Adrenal gland (tissue), 9 donors: ENCODE measurements at regions not wholly inside any gene's neighbourhood (a gene's known extent, or its start where the extent isn't known, plus 50 kb on each side); places are given as distances from the start of the nearest gene placed in this dataset.
A peak's percentile ranks its signal among the peaks of the same experiment; 100 is the strongest.

Experiments used
- DNase-seq, 7 donors: peaks; one replicate each; pipeline ENCODE4 v3.0.0-alpha.2; 2019 to 2020
- H3K27ac ChIP-seq, 5 donors: fragments of 200-600 bp; sonication (generic) in 4 of 5; 1 replicate in 3 of 5; 2 replicates in 2 of 5; pipeline versions ENCODE4 v1.5.1 to v1.8.0; 2016 to 2020; ENCODE audit warnings: mild to moderate bottlenecking in 1 of 5
- H3K27me3 ChIP-seq: fragments of 200-600 bp; 2 replicates; pipeline ENCODE4 v1.8.0; 2021
- H3K36me3 ChIP-seq, 2 donors: fragments of 200-600 bp; replicated peaks in 1 of 2; 1 replicate in 1 of 2; 2 replicates in 1 of 2; pipeline versions ENCODE4 v1.5.1 to v1.8.0; 2018 to 2022
- H3K4me1 ChIP-seq, 2 donors: fragments of 200-600 bp; replicated peaks in 1 of 2; 1 replicate in 1 of 2; 2 replicates in 1 of 2; pipeline versions ENCODE4 v1.5.1 to v1.8.0; 2018 to 2021
- H3K4me3 ChIP-seq, 4 donors: fragments of 200-600 bp; sonication (generic) in 3 of 4; one replicate each; pipeline ENCODE4 v1.5.1; 2016 to 2018
- H3K9me3 ChIP-seq, 3 donors: fragments of 200-600 bp; sonication (generic) in 1 of 3; replicated peaks in 1 of 3; 1 replicate in 2 of 3; 2 replicates in 1 of 3; pipeline versions ENCODE4 v1.5.1 to v1.8.0; 2016 to 2021
- POLR2A ChIP-seq, 2 donors: fragments of 450-650 bp; IDR thresholded peaks; one replicate each; pipeline ENCODE4 v1.6.1; 2017; ENCODE audit warnings: antibody characterized with exemption in 2 of 2, mild to moderate bottlenecking in 2 of 2, moderate library complexity in 1 of 2
- WGBS, 4 donors: extraction: QIAGEN DNeasy Blood & Tissue Kit in 2 of 4; methylation state at CpG; one replicate each; pipeline versions ENCODE4 v1.1.5 to v1.1.7; 2013 to 2017; 5-methylcytosine and 5-hydroxymethylcytosine counted together
- intact Hi-C, 2 donors: fragments of 100-400 bp; cut with DNase I; formaldehyde crosslinking; loops; one replicate each; pipeline versions ENCODE4 v1.14.1 to v1.15.0; 2022 to 2023
- TF ChIP-seq, protein P1 (sequence below), 6 experiments: fragments of 450-650 bp in 4 of 6; fragments of 200-600 bp in 2 of 6; sonication (generic) in 1 of 6; IDR thresholded peaks; 1 replicate in 5 of 6; 2 replicates in 1 of 6; pipeline versions ENCODE4 v1.5.1 to v1.8.0; 2016 to 2021; ENCODE audit warnings: antibody characterized with exemption in 6 of 6, mild to moderate bottlenecking in 2 of 6, moderate library complexity in 1 of 6
- donor health status: healthy with polysubstance abuse.
- donor health status: Bipolar disorder and iron deficiency.
- donor health status: DM: yes; HTN: yes; CAD: no.
- donor health status: DM: no; HTN: no; CAD: no.
- donor health status: DM: no; HTN: no; CAD: no.

DNA sequence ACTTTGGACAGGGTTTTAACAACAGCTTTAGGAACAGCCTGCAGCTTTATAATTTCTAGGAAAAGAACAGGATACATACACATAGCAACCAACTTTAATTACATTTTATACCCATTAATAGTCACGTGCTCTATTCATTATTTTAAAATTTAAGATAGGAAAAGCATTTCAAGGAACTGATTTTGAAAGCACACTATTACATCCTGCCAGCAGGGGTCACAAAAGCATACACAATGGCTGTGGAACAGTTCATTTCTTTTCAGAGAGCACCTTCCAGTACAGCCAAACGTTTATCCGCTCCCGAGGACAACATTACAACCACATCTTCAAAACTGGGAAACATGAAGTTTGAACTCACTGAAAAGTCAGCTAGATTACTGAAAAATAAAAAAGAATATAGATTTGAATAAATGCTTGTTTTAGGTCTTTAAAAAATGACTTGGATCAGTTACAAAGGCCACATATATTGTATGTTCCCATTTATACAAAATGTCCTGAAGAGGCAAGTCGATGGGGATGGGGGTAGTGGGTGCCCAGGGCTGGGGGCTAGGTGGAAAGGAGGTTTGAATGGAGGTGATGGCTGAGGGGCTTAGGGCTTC, 104.6 kb upstream of the EXOC2 start:
- WGBS, 4 donors: 6 to 9% (median 8%) methylated on average over 5 of the region's 5 CpGs
- peak; percentile 35 to 64 (median 41) for DNase-seq
- H3K27me3 ChIP-seq: peaks cover 22% of the 10 kb centered on the region
- no peak overlapping the region for H3K27ac ChIP-seq
- TF ChIP-seq, protein P1, sequence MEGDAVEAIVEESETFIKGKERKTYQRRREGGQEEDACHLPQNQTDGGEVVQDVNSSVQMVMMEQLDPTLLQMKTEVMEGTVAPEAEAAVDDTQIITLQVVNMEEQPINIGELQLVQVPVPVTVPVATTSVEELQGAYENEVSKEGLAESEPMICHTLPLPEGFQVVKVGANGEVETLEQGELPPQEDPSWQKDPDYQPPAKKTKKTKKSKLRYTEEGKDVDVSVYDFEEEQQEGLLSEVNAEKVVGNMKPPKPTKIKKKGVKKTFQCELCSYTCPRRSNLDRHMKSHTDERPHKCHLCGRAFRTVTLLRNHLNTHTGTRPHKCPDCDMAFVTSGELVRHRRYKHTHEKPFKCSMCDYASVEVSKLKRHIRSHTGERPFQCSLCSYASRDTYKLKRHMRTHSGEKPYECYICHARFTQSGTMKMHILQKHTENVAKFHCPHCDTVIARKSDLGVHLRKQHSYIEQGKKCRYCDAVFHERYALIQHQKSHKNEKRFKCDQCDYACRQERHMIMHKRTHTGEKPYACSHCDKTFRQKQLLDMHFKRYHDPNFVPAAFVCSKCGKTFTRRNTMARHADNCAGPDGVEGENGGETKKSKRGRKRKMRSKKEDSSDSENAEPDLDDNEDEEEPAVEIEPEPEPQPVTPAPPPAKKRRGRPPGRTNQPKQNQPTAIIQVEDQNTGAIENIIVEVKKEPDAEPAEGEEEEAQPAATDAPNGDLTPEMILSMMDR (IDR thresholded peaks at IDR 0.05): peak; percentile 60 to 89 (median 80)
- TF ChIP-seq POLR2A (IDR thresholded peaks at IDR 0.05): no peak
- intact Hi-C loops: loop anchor here in 1 of 2 donors (5.0 kb wide), 1 partner anchor 585 kb away; no protein-coding TSS in a partner anchor
- no peaks in the 10 kb centered on the region for H3K4me1 ChIP-seq
- H3K4me3 ChIP-seq: no peak overlapping the region
- no peaks in the 10 kb centered on the region for H3K9me3 ChIP-seq
- H3K36me3 ChIP-seq: no peaks in the 10 kb centered on the region

DNA sequence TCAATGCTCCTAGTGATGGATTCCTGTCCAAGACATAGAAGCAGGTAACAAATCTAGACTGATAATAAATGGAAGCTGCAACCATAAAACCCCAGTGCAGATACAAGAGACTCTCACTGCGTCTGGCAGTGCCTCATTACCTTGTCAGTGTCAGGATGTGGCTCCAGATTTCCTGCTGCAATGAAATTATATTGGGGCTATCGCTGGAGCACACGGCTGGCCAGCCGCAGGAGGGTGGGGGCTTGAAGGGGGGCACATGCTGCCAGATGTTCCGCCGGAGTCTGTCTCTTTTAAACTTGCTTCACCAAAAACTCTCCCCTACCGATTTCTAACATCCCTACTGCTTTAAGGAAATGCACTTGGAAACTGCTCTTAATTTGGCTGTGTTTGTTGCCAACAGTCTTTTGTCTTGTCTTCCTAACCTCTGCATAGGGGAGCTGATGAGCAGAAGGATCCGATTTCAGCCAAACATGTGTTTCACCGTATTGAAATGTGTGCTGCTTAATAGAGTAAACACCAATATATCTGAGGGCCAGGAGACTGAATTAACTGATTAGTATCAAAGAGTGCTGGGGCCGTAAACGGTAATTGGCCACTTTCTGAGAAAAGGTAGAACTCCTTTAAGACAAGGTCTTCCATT, 102.2 kb upstream of the EXOC2 start:
- Histone ChIP-seq H3K4me1 (no peaks in the 10 kb centered on the region), H3K27me3 (peaks cover 31% of the 10 kb centered on the region), H3K36me3 (no peaks in the 10 kb centered on the region), H3K4me3 (no peak overlapping the region), H3K27ac (no peak overlapping the region), H3K9me3 (no peaks in the 10 kb centered on the region)
- TF ChIP-seq POLR2A (IDR thresholded peaks at IDR 0.05): no peak
- TF ChIP-seq, protein P1 (IDR thresholded peaks at IDR 0.05): no peak
- DNase-seq: no peak
- intact Hi-C loops: loop anchor here in 1 of 2 donors (5.0 kb wide), 1 partner anchor 587 kb away; no protein-coding TSS in a partner anchor
- WGBS, 4 donors: 28 to 33% (median 32%) methylated on average over 11 of the region's 11 CpGs

- intact Hi-C loops: no loop called here
- Histone ChIP-seq H3K4me3 (no peak overlapping the region), H3K27me3 (peaks cover 34% of the 10 kb centered on the region), H3K36me3 (no peaks in the 10 kb centered on the region), H3K27ac (no peak overlapping the region), H3K4me1 (no peaks in the 10 kb centered on the region), H3K9me3 (no peaks in the 10 kb centered on the region)
- 68 to 75% (median 73%) methylated on average over 13 of the region's 13 CpGs for WGBS, 4 donors
- no peak for DNase-seq
- TF ChIP-seq, protein P1 (IDR thresholded peaks at IDR 0.05): no peak
- no peak for TF ChIP-seq POLR2A (IDR thresholded peaks at IDR 0.05)
Measured at GRCh38 chr6:793261-793660, 100.3 kb upstream of the EXOC2 start.

DNA sequence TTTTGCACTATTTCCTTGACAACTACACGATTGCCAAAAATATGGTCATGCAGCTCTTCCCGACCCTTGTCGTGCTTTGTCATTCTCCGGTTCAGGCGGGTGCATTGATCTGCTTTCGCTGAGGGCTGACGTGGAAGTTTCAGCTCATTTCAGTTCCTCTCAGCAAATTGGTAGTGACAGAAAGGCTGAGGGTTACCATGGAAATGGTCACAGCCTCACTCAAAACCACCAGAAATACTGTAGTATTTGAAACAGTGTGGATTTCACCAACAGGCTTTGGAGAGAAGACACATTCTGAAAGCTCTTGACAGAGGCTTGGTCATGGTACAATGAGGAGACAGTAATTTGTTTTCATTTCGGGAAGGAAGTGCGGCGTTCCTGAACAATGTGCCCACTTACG, 99.7 kb upstream of the EXOC2 start:
- Histone ChIP-seq H3K4me1 (no peaks in the 10 kb centered on the region), H3K9me3 (no peaks in the 10 kb centered on the region), H3K4me3 (no peak overlapping the region), H3K27ac (no peak overlapping the region), H3K27me3 (peaks cover 34% of the 10 kb centered on the region), H3K36me3 (no peaks in the 10 kb centered on the region)
- no peak for TF ChIP-seq POLR2A (IDR thresholded peaks at IDR 0.05)
- TF ChIP-seq, protein P1 (IDR thresholded peaks at IDR 0.05): no peak
- 70 to 81% (median 79%) methylated on average over 11 of the region's 11 CpGs for WGBS, 4 donors
- DNase-seq: no peak
- intact Hi-C loops: no loop called here
